Stomach (tissue), 4 donors: ENCODE measurements at regions not wholly inside any gene's neighbourhood (a gene's known extent, or its start where the extent isn't known, plus 50 kb on each side); places are given as distances from the start of the nearest gene placed in this dataset.

Source experiments
- CTCF ChIP-seq, 7 experiments: fragments of 450-650 bp in 4 of 7; fragments of 200-600 bp in 3 of 7; sonication (generic) in 3 of 7; IDR thresholded peaks; one replicate each; pipeline ENCODE4 v1.5.1; 2016 to 2019; ENCODE audit warnings: antibody characterized with exemption in 7 of 7, control low read depth in 2 of 7, mild to moderate bottlenecking in 1 of 7
- POLR2A ChIP-seq, 4 donors: fragments of 450-650 bp; IDR thresholded peaks; one replicate each; pipeline ENCODE4 v1.6.1; 2016; ENCODE audit warnings: antibody characterized with exemption in 4 of 4, control low read depth in 2 of 4, mild to moderate bottlenecking in 1 of 4, moderate library complexity in 1 of 4
- POLR2AphosphoS5 ChIP-seq, 3 donors: sonication (generic); formaldehyde crosslinking; IDR thresholded peaks; one replicate each; pipeline ENCODE4 v1.6.1; 2016; ENCODE audit warnings: antibody characterized with exemption in 3 of 3

GRCh38 chr1:213324859-213325258 is 273.8 kb downstream of the RPS6KC1 start:
- TF ChIP-seq POLR2A (IDR thresholded peaks at IDR 0.05) (no peak), POLR2AphosphoS5 (IDR thresholded peaks at IDR 0.05) (no peak), CTCF (IDR thresholded peaks at IDR 0.05) (no peak)
